DOHH2 (cell line): ENCODE measurements at regions not wholly inside any gene's neighbourhood (a gene's known extent, or its start where the extent isn't known, plus 50 kb on each side); places are given as distances from the start of the nearest gene placed in this dataset.

ENCODE experiments used
- H3F3A ChIP-seq: fragments of 200-600 bp; sonication (generic), shearing (Covaris generic); 2 replicates; pipeline ENCODE4 v1.6.0; 2016; ENCODE audit warnings: antibody characterized with exemption, mild to moderate bottlenecking; ENCODE audit not compliant: control insufficient read depth, insufficient read depth
- H3K27ac ChIP-seq: fragments of 200-600 bp; sonication (generic); 2 replicates; pipeline ENCODE4 v1.5.1; 2014; ENCODE audit warnings: low read depth, mild to moderate bottlenecking, low read length, moderate library complexity
- H3K27me3 ChIP-seq: fragments of 200-600 bp; sonication (generic); 2 replicates; pipeline ENCODE4 v1.6.1; 2014; ENCODE audit warnings: mild to moderate bottlenecking, low read length, mixed read lengths; ENCODE audit not compliant: control insufficient read depth
- H3K36me3 ChIP-seq: fragments of 200-600 bp; sonication (generic); 2 replicates; pipeline ENCODE4 v1.6.1; 2014; ENCODE audit warnings: mild to moderate bottlenecking, low read length, moderate library complexity, mixed read lengths; ENCODE audit not compliant: control insufficient read depth
- H3K4me1 ChIP-seq: fragments of 200-600 bp; sonication (generic); 2 replicates; pipeline ENCODE4 v1.6.1; 2014; ENCODE audit warnings: mild to moderate bottlenecking, low read length, mixed read lengths; ENCODE audit not compliant: control insufficient read depth
- H3K4me2 ChIP-seq: fragments of 200-600 bp; sonication (generic); 2 replicates; pipeline ENCODE4 v1.6.0; 2014; ENCODE audit warnings: mild to moderate bottlenecking, low read length, moderate library complexity
- H3K4me3 ChIP-seq: fragments of 200-600 bp; sonication (generic); 2 replicates; pipeline ENCODE4 v1.5.1; 2014; ENCODE audit warnings: mild to moderate bottlenecking, low read length, mixed read lengths
- H3K79me2 ChIP-seq: fragments of 200-600 bp; sonication (generic); 2 replicates; pipeline ENCODE4 v1.6.1; 2014; ENCODE audit warnings: mild to moderate bottlenecking, low read length, mixed read lengths; ENCODE audit not compliant: control insufficient read depth
- H3K9me2 ChIP-seq: fragments of 200-600 bp; sonication (generic); replicated peaks from 2 replicates; pipeline ENCODE4 v1.6.1; 2014; ENCODE audit warnings: mild to moderate bottlenecking, low read length, mixed read lengths; ENCODE audit not compliant: control insufficient read depth
- H3K9me3 ChIP-seq: fragments of 200-600 bp; sonication (generic); 2 replicates; pipeline ENCODE4 v1.6.1; 2014; ENCODE audit warnings: antibody characterized with exemption, low read length, mixed read lengths; ENCODE audit not compliant: control insufficient read depth, insufficient read depth
- H4K20me1 ChIP-seq: fragments of 200-600 bp; sonication (generic); 2 replicates; pipeline ENCODE4 v1.6.0; 2014; ENCODE audit warnings: low read depth, mild to moderate bottlenecking, antibody characterized with exemption, low read length, moderate library complexity; ENCODE audit not compliant: control insufficient read depth, insufficient read depth
- CTCF ChIP-seq: fragments of 200-600 bp; sonication (generic); IDR thresholded peaks from one replicate; pipeline ENCODE4 v1.5.1; 2014; ENCODE audit warnings: antibody characterized with exemption, mild to moderate bottlenecking, low read depth, low read length; ENCODE audit not compliant: poor library complexity, severe bottlenecking
- EZH2phosphoT487 ChIP-seq: fragments of 200-600 bp; sonication (generic); IDR thresholded peaks from 2 replicates; pipeline ENCODE4 v1.6.1; 2017; ENCODE audit warnings: borderline replicate concordance, mild to moderate bottlenecking, antibody characterized with exemption, low read length, moderate library complexity, mixed read lengths

DNA sequence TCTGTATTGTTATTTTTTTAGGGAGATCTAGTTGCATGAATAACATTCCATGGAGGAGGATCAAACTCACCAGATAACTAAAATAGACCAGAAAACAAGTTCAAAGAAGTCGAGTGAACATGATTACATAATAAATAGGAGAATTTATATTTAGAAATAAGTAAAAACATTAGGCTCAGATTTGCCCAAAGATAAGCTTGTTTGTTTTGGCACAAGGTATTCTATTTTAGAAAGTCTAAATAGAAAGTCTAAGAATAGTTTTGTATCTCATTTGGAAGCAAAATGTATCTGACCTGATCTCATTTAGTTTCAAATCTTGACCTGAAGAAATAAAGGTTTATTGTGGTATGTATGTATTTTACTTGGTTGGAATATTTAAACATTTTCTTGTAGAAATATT, 670.6 kb upstream of the GALNTL6 start:
- H3K27ac ChIP-seq, result no peak overlapping the region
- no peaks in the 10 kb centered on the region for H3K36me3 ChIP-seq
- TF ChIP-seq EZH2phosphoT487 (no peak), CTCF (no peak)
- H3K4me2 ChIP-seq, result no peak overlapping the region
- no peaks in the 10 kb centered on the region for H3K9me2 ChIP-seq
- H3K79me2 ChIP-seq, result no peaks in the 10 kb centered on the region
- no peaks in the 10 kb centered on the region for H3K9me3 ChIP-seq
- no peaks in the 10 kb centered on the region for H4K20me1 ChIP-seq
- no peaks in the 10 kb centered on the region for H3F3A ChIP-seq
- no peaks in the 10 kb centered on the region for H3K27me3 ChIP-seq
- H3K4me1 ChIP-seq, result no peaks in the 10 kb centered on the region
- H3K4me3 ChIP-seq, result no peak overlapping the region

- no peaks in the 10 kb centered on the region for H4K20me1 ChIP-seq
- no peaks in the 10 kb centered on the region for H3F3A ChIP-seq
- no peak overlapping the region for H3K27ac ChIP-seq
- H3K36me3 ChIP-seq, result no peaks in the 10 kb centered on the region
- no peaks in the 10 kb centered on the region for H3K9me3 ChIP-seq
- no peaks in the 10 kb centered on the region for H3K79me2 ChIP-seq
- no peaks in the 10 kb centered on the region for H3K4me1 ChIP-seq
- no peak overlapping the region for H3K4me3 ChIP-seq
- TF ChIP-seq EZH2phosphoT487, result no peak
- no peaks in the 10 kb centered on the region for H3K9me2 ChIP-seq
- H3K4me2 ChIP-seq, result no peak overlapping the region
- H3K27me3 ChIP-seq, result no peaks in the 10 kb centered on the region
Observed at GRCh38 chr4:171142045-171142444, 671.2 kb upstream of the GALNTL6 start.

DNA sequence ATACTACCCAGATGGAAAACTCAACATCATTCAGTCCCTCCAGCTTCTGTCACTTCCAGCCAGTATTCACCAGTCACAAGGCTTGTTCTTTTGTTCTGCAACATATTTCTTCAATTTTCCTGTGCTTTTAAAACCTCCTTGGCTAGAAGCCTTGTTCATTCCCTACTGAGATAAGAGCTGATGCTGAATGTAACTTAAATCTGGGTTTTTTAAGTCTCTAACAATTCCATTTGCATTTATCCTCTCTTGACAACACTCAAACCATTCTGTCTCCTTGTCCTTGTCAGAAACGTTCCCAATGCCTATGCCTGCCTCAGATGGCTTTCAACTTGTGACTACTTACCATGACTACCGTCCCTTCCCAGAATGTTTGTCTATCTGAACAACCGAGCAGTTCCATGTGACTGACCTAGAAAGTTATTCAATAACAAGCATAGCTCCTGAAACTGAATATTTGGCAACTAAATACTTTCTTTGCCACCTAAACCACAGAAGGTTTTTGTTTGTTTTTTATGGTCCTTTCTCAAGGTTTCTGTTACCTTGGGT, 682.9 kb upstream of the GALNTL6 start:
- no peaks in the 10 kb centered on the region for H4K20me1 ChIP-seq
- no peaks in the 10 kb centered on the region for H3K36me3 ChIP-seq
- H3K4me1 ChIP-seq, result no peaks in the 10 kb centered on the region
- no peak for TF ChIP-seq EZH2phosphoT487
- TF ChIP-seq CTCF, result no peak
- H3K4me2 ChIP-seq, result no peak overlapping the region
- no peaks in the 10 kb centered on the region for H3K27me3 ChIP-seq
- no peaks in the 10 kb centered on the region for H3F3A ChIP-seq
- no peaks in the 10 kb centered on the region; the same call in 1 of the 2 replicates for H3K9me2 ChIP-seq
- no peak overlapping the region for H3K4me3 ChIP-seq
- no peak overlapping the region for H3K27ac ChIP-seq
- H3K79me2 ChIP-seq, result no peaks in the 10 kb centered on the region
- H3K9me3 ChIP-seq, result no peaks in the 10 kb centered on the region

DNA sequence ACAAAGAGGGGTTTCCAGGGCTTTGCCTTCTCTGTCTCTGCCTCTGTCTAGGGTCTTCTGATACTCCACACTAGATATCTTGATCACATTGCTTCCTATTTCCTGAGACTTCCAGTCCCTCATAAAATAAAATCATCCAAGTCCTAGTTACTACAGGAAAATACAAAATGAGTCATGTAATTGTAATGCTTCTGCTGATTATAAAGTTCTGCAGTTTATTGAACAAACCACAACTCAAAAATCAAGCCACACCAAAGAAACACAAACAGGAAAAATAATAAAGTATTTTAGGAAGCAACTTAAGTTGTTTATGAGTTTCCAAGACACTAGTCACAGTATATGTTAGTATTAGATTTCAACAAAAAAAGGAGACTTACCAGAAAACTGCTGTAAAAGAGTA, 695.1 kb upstream of the GALNTL6 start:
- Histone ChIP-seq H3K4me1 (no peaks in the 10 kb centered on the region), H3K36me3 (no peaks in the 10 kb centered on the region), H3F3A (no peaks in the 10 kb centered on the region), H4K20me1 (no peaks in the 10 kb centered on the region), H3K27ac (no peak overlapping the region), H3K9me3 (no peaks in the 10 kb centered on the region), H3K79me2 (no peaks in the 10 kb centered on the region), H3K27me3 (no peaks in the 10 kb centered on the region), H3K9me2 (no peaks in the 10 kb centered on the region), H3K4me3 (no peak overlapping the region), H3K4me2 (no peak overlapping the region)
- TF ChIP-seq EZH2phosphoT487 (no peak), CTCF (no peak)
